Mesenchymal stem cell (in vitro differentiated cells and primary cell): ENCODE measurements at regions not wholly inside any gene's neighbourhood (a gene's known extent, or its start where the extent isn't known, plus 50 kb on each side); places are given as distances from the start of the nearest gene placed in this dataset.

Experiments
- DNase-seq: peaks from one replicate; pipeline ENCODE4 v3.0.0-alpha.2; 2013
- H2AFZ ChIP-seq: one replicate; pipeline ENCODE4 v1.6.1; 2013; ENCODE audit warnings: low read depth, mild to moderate bottlenecking, control low read depth, inconsistent platforms, low read length, moderate library complexity
- H2AK5ac ChIP-seq: 2 replicates; pipeline ENCODE4 v1.6.1; 2013; ENCODE audit warnings: low read length, moderate library complexity, mild to moderate bottlenecking, inconsistent platforms; ENCODE audit not compliant: severe bottlenecking
- H2BK120ac ChIP-seq: one replicate; pipeline ENCODE4 v1.6.1; 2013; ENCODE audit warnings: low read depth, mild to moderate bottlenecking, inconsistent platforms, low read length, moderate library complexity
- H2BK12ac ChIP-seq, 2 experiments: one replicate each; pipeline ENCODE4 v1.6.1; 2013; ENCODE audit warnings: inconsistent platforms in 2 of 2, low read length in 2 of 2, mild to moderate bottlenecking in 2 of 2, moderate library complexity in 2 of 2, control low read depth in 1 of 2
- H2BK15ac ChIP-seq: one replicate; pipeline ENCODE4 v1.6.1; 2013; ENCODE audit warnings: mild to moderate bottlenecking, low read depth, inconsistent platforms; ENCODE audit not compliant: poor library complexity, severe bottlenecking
- H2BK5ac ChIP-seq: 2 replicates; pipeline ENCODE4 v1.6.1; 2013; ENCODE audit warnings: low read depth, mild to moderate bottlenecking, low read length, control low read depth, inconsistent platforms; ENCODE audit not compliant: poor library complexity, severe bottlenecking
- H3K14ac ChIP-seq, 2 experiments: one replicate each; pipeline ENCODE4 v1.6.1; 2013; ENCODE audit warnings: inconsistent platforms in 2 of 2, low read length in 2 of 2, control low read depth in 1 of 2, mild to moderate bottlenecking in 1 of 2, moderate library complexity in 1 of 2
- H3K18ac ChIP-seq, 2 experiments: one replicate each; pipeline ENCODE4 v1.6.1; 2013; ENCODE audit warnings: inconsistent platforms in 2 of 2, low read length in 2 of 2, control low read depth in 1 of 2, low read depth in 1 of 2, mild to moderate bottlenecking in 1 of 2
- H3K23ac ChIP-seq, 2 experiments: one replicate each; pipeline ENCODE4 v1.6.1; 2013; ENCODE audit warnings: inconsistent platforms in 2 of 2, low read length in 2 of 2, mild to moderate bottlenecking in 2 of 2, moderate library complexity in 2 of 2, control low read depth in 1 of 2
- H3K27ac ChIP-seq: 2 replicates; pipeline ENCODE4 v1.5.1; 2013; ENCODE audit warnings: mild to moderate bottlenecking, moderate library complexity, low read length, control low read depth, inconsistent platforms; ENCODE audit not compliant: poor library complexity, severe bottlenecking
- H3K27me3 ChIP-seq, 2 experiments: 2 replicates each; pipeline versions ENCODE4 v1.6.1 to v1.7.0; 2013; ENCODE audit warnings: low read length in 2 of 2, mild to moderate bottlenecking in 2 of 2, moderate library complexity in 2 of 2, control low read depth in 1 of 2, inconsistent platforms in 1 of 2; ENCODE audit not compliant: control insufficient read depth in 1 of 2, insufficient read depth in 1 of 2
- H3K36me3 ChIP-seq, 2 experiments: 2 replicates each; pipeline versions ENCODE4 v1.6.1 to v1.7.0; 2013; ENCODE audit warnings: low read length in 2 of 2, control low read depth in 1 of 2, inconsistent platforms in 1 of 2, low read depth in 1 of 2, mild to moderate bottlenecking in 1 of 2; ENCODE audit not compliant: insufficient read depth in 2 of 2, control insufficient read depth in 1 of 2
- H3K4ac ChIP-seq, 2 experiments: one replicate each; pipeline ENCODE4 v1.6.1; 2013; ENCODE audit warnings: inconsistent platforms in 2 of 2, low read length in 2 of 2, mild to moderate bottlenecking in 2 of 2, moderate library complexity in 2 of 2, control low read depth in 1 of 2, low read depth in 1 of 2
- H3K4me1 ChIP-seq: 2 replicates; pipeline ENCODE4 v1.6.1; 2013; ENCODE audit warnings: low read depth, low read length, control low read depth; ENCODE audit not compliant: control insufficient read depth, insufficient read depth
- H3K4me2 ChIP-seq: 2 replicates; pipeline ENCODE4 v1.6.1; 2013; ENCODE audit warnings: low read length, mild to moderate bottlenecking, inconsistent platforms; ENCODE audit not compliant: poor library complexity, severe bottlenecking
- H3K4me3 ChIP-seq, 2 experiments: 2 replicates each; pipeline versions ENCODE4 v1.5.1 to v1.7.0; 2013; ENCODE audit warnings: low read length in 2 of 2, mild to moderate bottlenecking in 2 of 2, control low read depth in 1 of 2, low read depth in 1 of 2; ENCODE audit not compliant: insufficient read depth in 1 of 2
- H3K79me1 ChIP-seq: replicated peaks from 2 replicates; pipeline ENCODE4 v1.6.1; 2013; ENCODE audit warnings: mild to moderate bottlenecking, control low read depth, low read length, inconsistent platforms; ENCODE audit not compliant: poor library complexity, severe bottlenecking
- H3K9ac ChIP-seq: 2 replicates; pipeline ENCODE4 v1.7.0; 2013; ENCODE audit warnings: mild to moderate bottlenecking, low read length, moderate library complexity
- H3K9me3 ChIP-seq: 2 replicates; pipeline ENCODE4 v1.7.0; 2013; ENCODE audit warnings: mild to moderate bottlenecking, low read length; ENCODE audit not compliant: control insufficient read depth
- H4K8ac ChIP-seq: one replicate; pipeline ENCODE4 v1.6.1; 2013; ENCODE audit warnings: inconsistent platforms, mild to moderate bottlenecking, low read length, moderate library complexity
- H4K91ac ChIP-seq: one replicate; pipeline ENCODE4 v1.6.1; 2013; ENCODE audit warnings: mild to moderate bottlenecking, low read length, inconsistent platforms
- WGBS: methylation state at CpG from one replicate; pipeline ENCODE4 v1.1.7; 2013; ENCODE audit warnings: mixed read lengths; 5-methylcytosine and 5-hydroxymethylcytosine counted together

- DNase-seq: no peak
- Histone ChIP-seq H3K4me2 (no peak overlapping the region), H3K9ac (no peak overlapping the region), H3K14ac (no peak overlapping the region), H2BK15ac (no peak overlapping the region), H3K27me3 (no peaks in the 10 kb centered on the region), H3K36me3 (no peaks in the 10 kb centered on the region), H4K91ac (no peak overlapping the region), H2BK5ac (no peak overlapping the region), H2BK12ac (no peak overlapping the region), H3K9me3 (no peaks in the 10 kb centered on the region), H3K4me3 (no peak overlapping the region), H3K23ac (no peak overlapping the region), H2BK120ac (no peak overlapping the region), H3K27ac (no peak overlapping the region), H3K79me1 (no peaks in the 10 kb centered on the region), H2AFZ (no peak overlapping the region), H3K18ac (no peak overlapping the region), H2AK5ac (no peak overlapping the region), H3K4ac (no peak overlapping the region), H4K8ac (no peak overlapping the region), H3K4me1 (no peaks in the 10 kb centered on the region)
- WGBS: 100% methylated on average over 3 of the region's 3 CpGs
These were observed 54.5 kb upstream of the HMGCLL1 start for GRCh38 chr6:55633471-55633870.

- Histone ChIP-seq H3K9ac (no peak overlapping the region), H3K9me3 (no peaks in the 10 kb centered on the region), H2BK12ac (no peak overlapping the region), H2AFZ (no peak overlapping the region), H4K91ac (no peak overlapping the region), H3K4me3 (no peak overlapping the region), H3K4me2 (no peak overlapping the region), H3K27ac (no peak overlapping the region), H3K18ac (no peak overlapping the region), H3K27me3 (no peaks in the 10 kb centered on the region), H3K4ac (no peak overlapping the region), H2BK120ac (no peak overlapping the region), H4K8ac (no peak overlapping the region), H2BK5ac (no peak overlapping the region), H3K14ac (no peak overlapping the region), H3K23ac (no peak overlapping the region), H2AK5ac (no peak overlapping the region), H3K79me1 (no peaks in the 10 kb centered on the region), H3K36me3 (no peaks in the 10 kb centered on the region), H2BK15ac (no peak overlapping the region), H3K4me1 (no peaks in the 10 kb centered on the region)
- DNase-seq: no peak
- WGBS: no CpG with 5 or more reads among the region's 1 CpG
These were observed 54.0 kb upstream of the HMGCLL1 start for GRCh38 chr6:55632953-55633352.
